Vagina (tissue), 2 donors: ENCODE measurements at regions not wholly inside any gene's neighbourhood (a gene's known extent, or its start where the extent isn't known, plus 50 kb on each side); places are given as distances from the start of the nearest gene placed in this dataset.

Experiments
- DNase-seq, 2 donors: peaks; one replicate each; pipeline ENCODE4 v3.0.0-alpha.2; 2017; ENCODE audit errors: extremely low spot score in 2 of 2
- H3K27ac ChIP-seq: fragments of 200-600 bp; sonication (generic); one replicate; pipeline ENCODE4 v1.5.1; 2019
- H3K27me3 ChIP-seq: fragments of 200-600 bp; sonication (generic); one replicate; pipeline ENCODE4 v1.5.1; 2019
- H3K36me3 ChIP-seq, 2 donors: fragments of 200-600 bp; sonication (generic); one replicate each; pipeline ENCODE4 v1.5.1; 2017 to 2019
- H3K4me1 ChIP-seq: fragments of 200-600 bp; sonication (generic); one replicate; pipeline ENCODE4 v1.5.1; 2019
- H3K4me3 ChIP-seq, 2 donors: fragments of 200-600 bp; sonication (generic); 1 replicate in 1 of 2; 2 replicates in 1 of 2; pipeline ENCODE4 v1.5.1; 2016 to 2019
- H3K9me3 ChIP-seq: fragments of 200-600 bp; sonication (generic); one replicate; pipeline ENCODE4 v1.5.1; 2019
- CTCF ChIP-seq, 3 experiments: fragments of 450-650 bp in 2 of 3; fragments of 200-600 bp in 1 of 3; sonication (generic) in 1 of 3; IDR thresholded peaks; one replicate each; pipeline ENCODE4 v1.5.1; 2017 to 2019; ENCODE audit warnings: antibody characterized with exemption in 3 of 3, mild to moderate bottlenecking in 2 of 3, moderate library complexity in 2 of 3
- POLR2A ChIP-seq, 2 donors: fragments of 450-650 bp; IDR thresholded peaks; one replicate each; pipeline ENCODE4 v1.6.1; 2017; ENCODE audit warnings: antibody characterized with exemption in 2 of 2, mild to moderate bottlenecking in 2 of 2, moderate library complexity in 2 of 2
- POLR2AphosphoS5 ChIP-seq, 2 donors: sonication (generic); formaldehyde crosslinking; IDR thresholded peaks; one replicate each; pipeline ENCODE4 v1.9.0; 2017; ENCODE audit warnings: antibody characterized with exemption in 2 of 2, mild to moderate bottlenecking in 2 of 2, low read depth in 1 of 2; ENCODE audit not compliant: insufficient read depth in 1 of 2
- intact Hi-C: fragments of 100-400 bp; cut with DNase I; formaldehyde crosslinking; loops from one replicate; pipeline ENCODE4 v1.15.1; 2023

- intact Hi-C loops = loop anchor here (5.0 kb wide), 1 partner anchor 160 kb away; no protein-coding TSS in a partner anchor
- DNase-seq = no peak
- TF ChIP-seq CTCF (IDR thresholded peaks at IDR 0.05) (no peak), POLR2A (IDR thresholded peaks at IDR 0.05) (no peak), POLR2AphosphoS5 (IDR thresholded peaks at IDR 0.05; ENCODE audit: insufficient read depth in 1 of 2, low read depth in 1 of 2) (no peak)
- H3K4me1 ChIP-seq = no peaks in the 10 kb centered on the region
- no peaks in the 10 kb centered on the region for H3K36me3 ChIP-seq
- no peak overlapping the region for H3K27ac ChIP-seq
- H3K4me3 ChIP-seq = no peak overlapping the region
- H3K9me3 ChIP-seq = no peaks in the 10 kb centered on the region
- H3K27me3 ChIP-seq = no peaks in the 10 kb centered on the region
Measured at GRCh38 chr2:205937211-205937610, 148.8 kb downstream of the INO80D start.

DNA sequence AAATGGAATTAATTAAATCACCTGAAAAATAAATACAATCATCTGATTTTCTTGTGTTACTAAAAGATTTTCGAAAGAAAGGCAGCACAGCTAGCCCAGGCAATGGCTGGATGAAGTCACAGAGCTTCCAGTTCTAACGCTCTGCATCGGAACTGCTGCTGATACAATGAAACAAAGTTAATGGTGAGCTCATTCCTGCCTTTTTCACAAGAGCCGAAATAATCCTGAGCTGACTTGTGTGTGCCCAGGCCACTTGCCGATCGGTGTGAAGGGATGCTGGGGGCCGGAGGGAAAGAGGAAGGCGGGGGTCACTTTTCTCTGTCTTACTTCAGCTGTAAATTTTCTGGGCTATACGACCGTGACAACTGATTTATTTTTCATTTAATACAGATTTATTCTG is 149.5 kb downstream of the INO80D start:
- Histone ChIP-seq H3K4me1 (no peaks in the 10 kb centered on the region), H3K36me3 (no peaks in the 10 kb centered on the region), H3K4me3 (no peak overlapping the region), H3K27ac (no peak overlapping the region), H3K27me3 (no peaks in the 10 kb centered on the region), H3K9me3 (no peaks in the 10 kb centered on the region)
- no peak for DNase-seq
- intact Hi-C loops = loop anchor here (5.0 kb wide), 1 partner anchor 159 kb away; no protein-coding TSS in a partner anchor
- TF ChIP-seq POLR2AphosphoS5 (IDR thresholded peaks at IDR 0.05; ENCODE audit: insufficient read depth in 1 of 2, low read depth in 1 of 2) (no peak), POLR2A (IDR thresholded peaks at IDR 0.05) (no peak), CTCF (IDR thresholded peaks at IDR 0.05) (no peak)

- H3K36me3 ChIP-seq = no peaks in the 10 kb centered on the region
- TF ChIP-seq POLR2A (IDR thresholded peaks at IDR 0.05) = no peak
- TF ChIP-seq POLR2AphosphoS5 (IDR thresholded peaks at IDR 0.05; ENCODE audit: insufficient read depth in 1 of 2, low read depth in 1 of 2) = no peak
- no peak for TF ChIP-seq CTCF (IDR thresholded peaks at IDR 0.05)
- H3K27ac ChIP-seq = no peak overlapping the region
- H3K4me3 ChIP-seq = no peak overlapping the region
- intact Hi-C loops = no loop called here
- H3K4me1 ChIP-seq = no peaks in the 10 kb centered on the region
- no peaks in the 10 kb centered on the region for H3K27me3 ChIP-seq
- H3K9me3 ChIP-seq = no peaks in the 10 kb centered on the region
- DNase-seq = no peak
Measured at GRCh38 chr2:205934443-205934842, 151.5 kb downstream of the INO80D start.

DNA sequence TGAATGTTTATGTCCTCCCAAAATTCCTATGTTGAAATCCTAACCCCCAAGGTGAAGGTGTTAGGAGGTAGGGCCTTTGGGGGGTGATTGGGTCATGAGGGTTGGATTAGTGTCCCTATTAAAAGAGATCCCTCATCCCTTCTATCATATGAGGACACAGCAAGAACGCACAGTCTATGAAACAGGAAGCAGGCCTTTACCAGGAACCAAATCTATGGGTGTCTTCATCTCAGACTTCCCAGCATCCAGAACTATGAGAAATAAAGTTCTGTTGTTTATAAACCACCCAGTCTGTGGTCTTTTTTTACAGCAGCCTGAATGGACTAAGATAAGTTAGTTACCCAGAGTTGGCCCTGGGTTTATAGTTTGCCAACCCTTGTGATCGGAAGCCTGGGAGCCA is 153.1 kb downstream of the INO80D start:
- no peaks in the 10 kb centered on the region for H3K9me3 ChIP-seq

More for the DNA sequence above, 153.1 kb downstream of the INO80D start:
- no peaks in the 10 kb centered on the region for H3K27me3 ChIP-seq
- DNase-seq = no peak
- intact Hi-C loops = no loop called here
- H3K4me3 ChIP-seq = no peak overlapping the region
- no peaks in the 10 kb centered on the region for H3K4me1 ChIP-seq
- TF ChIP-seq POLR2A (IDR thresholded peaks at IDR 0.05) = no peak
- TF ChIP-seq POLR2AphosphoS5 (IDR thresholded peaks at IDR 0.05; ENCODE audit: insufficient read depth in 1 of 2, low read depth in 1 of 2) = no peak
- TF ChIP-seq CTCF (IDR thresholded peaks at IDR 0.05) = no peak
- no peak overlapping the region for H3K27ac ChIP-seq
- no peaks in the 10 kb centered on the region for H3K36me3 ChIP-seq
